K562 (cell line): ENCODE measurements at regions not wholly inside any gene's neighbourhood (a gene's known extent, or its start where the extent isn't known, plus 50 kb on each side); places are given as distances from the start of the nearest gene placed in this dataset.
"Not testable (repeated sequence)": the region's sequence is repeated elsewhere in the genome, so short reads cannot be mapped to it uniquely, and the experiment has no call there.

Experiments
- ATAC-seq: fragments of 200-7000 bp; cut with Tn5 transposase; 3 replicates; pipeline ENCODE4 v1.9.1; 2020; ENCODE audit warnings: moderate library complexity
- BruUV-seq: library from RNA; stranded (reverse); fragments of 400-500 nt; replicated peaks from 2 replicates; lab custom pipeline; 2021; lab: Mats Ljungman, UMichigan
- CTCF ChIA-PET: fragments of 300-600 bp; formaldehyde crosslinking; extraction: SDS; loops from one replicate; lab custom pipeline; 2021; ENCODE audit warnings: low intra/inter-chr PET ratio; lab: Yijun Ruan, JAX
- POLR2A ChIA-PET: fragments of 300-600, 350-650 bp; sonication (Branson Sonifier 250); formaldehyde crosslinking; extraction: SDS; loops from one replicate; lab custom pipeline; 2021; ENCODE audit warnings: antibody characterized with exemption, inconsistent platforms; lab: Yijun Ruan, JAX
- DNase-seq, 4 experiments: peaks; one replicate each; pipeline versions ENCODE4 v3.0.0 to v3.0.0-alpha.2; 2011 to 2018; ENCODE audit warnings: low spot score in 3 of 4, mixed read lengths in 3 of 4; ENCODE audit errors: extremely low read depth in 1 of 4
- FAIRE-seq: peaks from 2 replicates; lab custom pipeline; 2011; peaks lifted over from hg19 to GRCh38; lab: Jason Lieb, UNC
- H2AFZ ChIP-seq: 2 replicates; pipeline ENCODE4 v1.6.0; 2011; ENCODE audit warnings: low read depth, low read length, control low read depth, inconsistent platforms
- H3K27ac ChIP-seq: fragments of 200-600 bp; 3 replicates; pipeline ENCODE4 v1.8.0; 2011; ENCODE audit warnings: low read depth, mild to moderate bottlenecking, control low read depth, inconsistent platforms, low read length, moderate library complexity, mixed read lengths; ENCODE audit errors: extremely low read depth
- H3K27me3 ChIP-seq, 2 experiments: fragments of 300-600 bp in 1 of 2; 2 replicates in 1 of 2; 3 replicates in 1 of 2; pipeline versions ENCODE4 v1.6.0 to v1.8.0; 2011; ENCODE audit warnings: inconsistent platforms in 2 of 2, low read length in 2 of 2, mild to moderate bottlenecking in 1 of 2, mixed read lengths in 1 of 2, moderate library complexity in 1 of 2; ENCODE audit not compliant: control insufficient read depth in 2 of 2, insufficient read depth in 2 of 2
- H3K36me3 ChIP-seq: fragments of 300-600 bp; 3 replicates; pipeline ENCODE4 v1.8.0; 2011; ENCODE audit warnings: mild to moderate bottlenecking, low read length, inconsistent platforms; ENCODE audit not compliant: control insufficient read depth, insufficient read depth
- H3K4me1 ChIP-seq, 2 experiments: fragments of 200-600 bp in 1 of 2; replicated peaks in 1 of 2; 2 replicates in 1 of 2; 3 replicates in 1 of 2; pipeline versions ENCODE4 v1.5.1 to v1.8.0; 2011; ENCODE audit warnings: inconsistent platforms in 2 of 2, low read length in 2 of 2, mild to moderate bottlenecking in 1 of 2, mixed read lengths in 1 of 2, moderate library complexity in 1 of 2; ENCODE audit not compliant: control insufficient read depth in 2 of 2, insufficient read depth in 2 of 2
- H3K4me2 ChIP-seq: 2 replicates; pipeline ENCODE4 v1.6.1; 2011; ENCODE audit warnings: low read length, control low read depth, inconsistent platforms, mixed read lengths; ENCODE audit not compliant: insufficient read depth
- H3K4me3 ChIP-seq: fragments of 200-600 bp; sonication (generic), shearing (Covaris generic); 2 replicates; pipeline ENCODE4 v1.5.1; 2016; ENCODE audit warnings: control low read depth, inconsistent platforms
- H3K79me2 ChIP-seq: fragments of 200-600 bp; 3 replicates; pipeline ENCODE4 v1.8.0; 2011; ENCODE audit warnings: low read length, inconsistent platforms; ENCODE audit not compliant: control insufficient read depth, insufficient read depth
- H3K9ac ChIP-seq, 2 experiments: 2 replicates each; pipeline versions ENCODE4 v1.6.0 to v1.6.1; 2011; ENCODE audit warnings: low read depth in 2 of 2, low read length in 2 of 2, control low read depth in 1 of 2, inconsistent platforms in 1 of 2, mild to moderate bottlenecking in 1 of 2, mixed read lengths in 1 of 2; ENCODE audit not compliant: insufficient read depth in 1 of 2
- H3K9me1 ChIP-seq: one replicate; pipeline ENCODE4 v1.6.0; 2011; ENCODE audit warnings: inconsistent platforms, mild to moderate bottlenecking, low read length, moderate library complexity; ENCODE audit not compliant: control insufficient read depth, insufficient read depth
- H3K9me3 ChIP-seq: replicated peaks from 2 replicates; pipeline ENCODE4 v1.5.1; 2011; ENCODE audit warnings: low read depth, low read length, inconsistent platforms; ENCODE audit not compliant: control insufficient read depth, insufficient read depth
- H4K20me1 ChIP-seq: replicated peaks from 2 replicates; pipeline ENCODE4 v1.6.1; 2011; ENCODE audit warnings: low read length, inconsistent platforms, mixed read lengths; ENCODE audit not compliant: control insufficient read depth, insufficient read depth
- ARNT ChIP-seq, 2 experiments: fragments of 450-650 bp; IDR thresholded peaks; 2 replicates each; pipeline ENCODE4 v1.6.1; 2016; ENCODE audit warnings: mild to moderate bottlenecking in 1 of 2
- BCL6 ChIP-seq: fragments of 250-450 bp; sonication (Bioruptor Pico); IDR thresholded peaks from 2 replicates; pipeline ENCODE4 v1.4.0; 2020
- BDP1 ChIP-seq: IDR thresholded peaks from 3 replicates; pipeline ENCODE4 v1.6.1; 2011; ENCODE audit not compliant: insufficient read length, insufficient read depth
- BRCA1 ChIP-seq, 2 experiments: fragments of 450-650 bp in 1 of 2; sonication (generic) in 1 of 2; formaldehyde crosslinking in 1 of 2; IDR thresholded peaks; 2 replicates each; pipeline versions ENCODE4 v1.5.0 to v1.6.1; 2017 to 2020; ENCODE audit warnings: mild to moderate bottlenecking in 1 of 2, missing genetic modification reagents in 1 of 2
- LCOR ChIP-seq: sonication (generic); formaldehyde crosslinking; IDR thresholded peaks from 2 replicates; pipeline ENCODE4 v1.8.0; 2022; ENCODE audit warnings: mild to moderate bottlenecking, missing genetic modification reagents
- MCM3 ChIP-seq: fragments of 450-650 bp; IDR thresholded peaks from 2 replicates; pipeline ENCODE4 v1.6.1; 2016
- RBM39 ChIP-seq: fragments of 200-400 bp; formaldehyde crosslinking; optimal IDR thresholded peaks from 2 replicates; pipeline ENCODE3; 2018; ENCODE audit warnings: low read depth, low read length
- SRF ChIP-seq, 2 experiments: fragments of 250-450, 450-650 bp in 1 of 2; sonication (Bioruptor Pico) in 1 of 2; sonication (generic) in 1 of 2; formaldehyde crosslinking; IDR thresholded peaks; 2 replicates each; pipeline versions ENCODE4 v1.5.0 to v1.5.1; 2020 to 2022; ENCODE audit warnings: mild to moderate bottlenecking in 1 of 2, missing genetic modification reagents in 1 of 2
- TAF1 ChIP-seq: IDR thresholded peaks from 2 replicates; pipeline ENCODE4 v1.6.1; 2011; ENCODE audit warnings: mild to moderate bottlenecking, low read length, moderate library complexity; ENCODE audit not compliant: insufficient read depth, control insufficient read depth, severe bottlenecking; ENCODE audit errors: extremely low read depth
- TAF7 ChIP-seq: fragments of 450-650 bp; IDR thresholded peaks from 2 replicates; pipeline ENCODE4 v1.6.1; 2016; ENCODE audit warnings: missing genetic modification characterization, missing compliant biosample characterization
- WGBS: fragments of 100-300 bp; shearing (Covaris generic); methylation state at CpG from one replicate; pipeline ENCODE4 v1.1.6; 2016; ENCODE audit warnings: low coverage, mixed read lengths; ENCODE audit not compliant: insufficient coverage; ENCODE audit errors: missing lambda C conversion rate; 5-methylcytosine and 5-hydroxymethylcytosine counted together
- in situ Hi-C: fragments of 300-500 bp; cut with MboI; formaldehyde crosslinking; loops from 4 replicates; pipeline ENCODE4 v1.15.0; 2018; ENCODE audit warnings: inconsistent platforms, mixed read lengths
- intact Hi-C: fragments of 100-400 bp; cut with micrococcal nuclease; formaldehyde crosslinking; loops from 2 replicates; pipeline ENCODE4 v1.14.2; 2022
- TF ChIP-seq, protein P1 (sequence below): fragments of 250-450 bp; sonication (Bioruptor Pico); IDR thresholded peaks from 2 replicates; pipeline ENCODE4 v1.4.0; 2020; ENCODE audit warnings: mild to moderate bottlenecking

DNA sequence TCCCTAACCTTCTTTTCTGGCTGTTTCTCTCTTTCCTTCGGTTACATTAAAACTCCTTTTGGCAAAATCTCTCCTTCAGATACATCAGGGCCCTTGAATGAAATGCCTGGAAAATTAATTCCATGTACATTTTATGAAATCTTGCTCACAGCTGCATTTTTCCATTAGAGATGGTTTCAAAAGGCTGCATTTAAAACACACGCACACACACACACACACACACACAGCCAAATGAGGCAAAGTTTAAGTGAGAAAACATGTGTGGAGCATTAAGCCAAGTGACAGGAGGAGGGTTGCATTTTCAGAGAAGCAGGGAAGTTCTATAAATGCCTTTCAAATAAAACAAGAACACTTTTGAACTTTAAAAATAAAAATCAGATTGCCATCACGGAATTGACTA is 216.4 kb downstream of the LRIG3 start:
- POLR2A ChIA-PET: no interaction called here
- H3K27me3 ChIP-seq: no peaks in the 10 kb centered on the region
- no peaks in the 10 kb centered on the region for H3K79me2 ChIP-seq
- H3K4me3 ChIP-seq: no peak overlapping the region
- H3K9me1 ChIP-seq: no peaks in the 10 kb centered on the region
- CTCF ChIA-PET: no interaction called here
- no peak for TF ChIP-seq BDP1
- no peak for TF ChIP-seq ARNT (IDR thresholded peaks at IDR 0.05)
- TF ChIP-seq LCOR (CRISPR knock-in tag): no peak
- TF ChIP-seq TAF1: no peak
- TF ChIP-seq SRF (CRISPR knock-in tag; IDR thresholded peaks at IDR 0.05): no peak
- TF ChIP-seq RBM39: no peak
- TF ChIP-seq MCM3: no peak
- TF ChIP-seq TAF7 (tag): no peak
- TF ChIP-seq, protein P1, sequence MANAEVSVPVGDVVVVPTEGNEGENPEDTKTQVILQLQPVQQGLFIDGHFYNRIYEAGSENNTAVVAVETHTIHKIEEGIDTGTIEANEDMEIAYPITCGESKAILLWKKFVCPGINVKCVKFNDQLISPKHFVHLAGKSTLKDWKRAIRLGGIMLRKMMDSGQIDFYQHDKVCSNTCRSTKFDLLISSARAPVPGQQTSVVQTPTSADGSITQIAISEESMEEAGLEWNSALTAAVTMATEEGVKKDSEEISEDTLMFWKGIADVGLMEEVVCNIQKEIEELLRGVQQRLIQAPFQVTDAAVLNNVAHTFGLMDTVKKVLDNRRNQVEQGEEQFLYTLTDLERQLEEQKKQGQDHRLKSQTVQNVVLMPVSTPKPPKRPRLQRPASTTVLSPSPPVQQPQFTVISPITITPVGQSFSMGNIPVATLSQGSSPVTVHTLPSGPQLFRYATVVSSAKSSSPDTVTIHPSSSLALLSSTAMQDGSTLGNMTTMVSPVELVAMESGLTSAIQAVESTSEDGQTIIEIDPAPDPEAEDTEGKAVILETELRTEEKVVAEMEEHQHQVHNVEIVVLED: no peak
- no peak for TF ChIP-seq BRCA1 (IDR thresholded peaks at IDR 0.05)
- TF ChIP-seq BRCA1 (CRISPR knock-in tag; IDR thresholded peaks at IDR 0.05): no peak
- no peak for TF ChIP-seq BCL6 (CRISPR knock-in tag)
- TF ChIP-seq, all 486 proteins: peak for 0
- no peaks in the 10 kb centered on the region for H3K9me3 ChIP-seq
- in situ Hi-C loops (no loop called here), intact Hi-C loops (no loop called here)
- DNase-seq (no peak), FAIRE-seq (no peak), ATAC-seq (no peak)
- no peak overlapping the region for H3K4me2 ChIP-seq
- 0% methylated on average over 3 of the region's 3 CpGs for WGBS
- BruUV-seq: no TSS peak
- H3K9ac ChIP-seq: no peak overlapping the region
- H2AFZ ChIP-seq: no peak overlapping the region
- H3K4me1 ChIP-seq: no peaks in the 10 kb centered on the region
- no peak overlapping the region for H3K27ac ChIP-seq
- no peaks in the 10 kb centered on the region for H4K20me1 ChIP-seq
- H3K36me3 ChIP-seq: no peaks in the 10 kb centered on the region

DNA sequence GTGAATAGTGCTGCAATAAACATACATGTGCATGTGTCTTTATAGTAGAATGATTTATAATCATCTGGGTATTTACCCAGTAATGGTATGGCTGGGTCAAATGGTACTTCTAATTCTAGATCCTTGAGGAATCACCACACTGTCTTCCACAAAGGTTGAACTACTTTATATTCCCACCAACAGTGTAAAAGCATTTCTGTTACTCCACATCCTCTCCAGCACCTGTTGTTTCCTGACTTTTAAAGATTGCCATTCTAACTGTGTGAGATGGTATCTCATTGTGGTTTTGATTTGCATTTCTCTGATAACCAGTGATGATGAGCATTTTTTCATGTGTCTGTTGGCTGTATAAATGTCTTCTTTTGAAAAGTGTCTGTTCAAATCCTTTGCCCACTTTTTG is 215.5 kb downstream of the LRIG3 start:
- H3K4me3 ChIP-seq, intact Hi-C loops, H3K4me2 ChIP-seq, H3K9me3 ChIP-seq, ATAC-seq, H3K27me3 ChIP-seq, POLR2A ChIA-PET, H3K9me1 ChIP-seq, H3K79me2 ChIP-seq, H2AFZ ChIP-seq, BruUV-seq, FAIRE-seq, DNase-seq, CTCF ChIA-PET, H3K4me1 ChIP-seq, in situ Hi-C loops, H3K27ac ChIP-seq, H3K36me3 ChIP-seq, H4K20me1 ChIP-seq, H3K9ac ChIP-seq: not testable (repeated sequence)
